OCI-LY7 (cell line): ENCODE measurements at regions not wholly inside any gene's neighbourhood (a gene's known extent, or its start where the extent isn't known, plus 50 kb on each side); places are given as distances from the start of the nearest gene placed in this dataset.

Experiments
- BruUV-seq: library from RNA; stranded (reverse); fragments of 400-500 nt; replicated peaks from 2 replicates; lab custom pipeline; 2021; lab: Mats Ljungman, UMichigan
- CTCF ChIA-PET: fragments of 300-600 bp; sonication (Branson Sonifier 250); formaldehyde crosslinking; loops from one replicate; lab custom pipeline; 2022; ENCODE audit warnings: antibody characterized with exemption; ENCODE audit not compliant: unreplicated experiment; lab: Charles Lee
- POLR2A ChIA-PET: fragments of 300-600 bp; sonication (Branson Sonifier 250); formaldehyde crosslinking; loops from one replicate; lab custom pipeline; 2022; ENCODE audit warnings: antibody characterized with exemption; lab: Charles Lee
- DNase-seq: peaks from one replicate; pipeline ENCODE4 v3.0.0-alpha.2; 2015; ENCODE audit warnings: low spot score
- H2AFZ ChIP-seq: fragments of 200-600 bp; sonication (generic), shearing (Covaris generic); 2 replicates; pipeline ENCODE4 v1.6.1; 2014; ENCODE audit warnings: mild to moderate bottlenecking, antibody characterized with exemption, low read length, moderate library complexity
- H3K27ac ChIP-seq: fragments of 200-600 bp; sonication (generic); 2 replicates; pipeline ENCODE4 v1.5.1; 2014; ENCODE audit warnings: mixed run types, low read depth, mild to moderate bottlenecking, moderate library complexity, low read length, inconsistent platforms; ENCODE audit not compliant: poor library complexity, severe bottlenecking
- H3K36me3 ChIP-seq: fragments of 200-600 bp; sonication (generic); 2 replicates; pipeline ENCODE4 v1.6.1; 2014; ENCODE audit warnings: mild to moderate bottlenecking, antibody characterized with exemption, low read length, moderate library complexity, mixed read lengths; ENCODE audit not compliant: insufficient read depth
- H3K4me1 ChIP-seq: fragments of 200-600 bp; sonication (generic); 2 replicates; pipeline ENCODE4 v1.5.1; 2014; ENCODE audit warnings: mild to moderate bottlenecking, low read length; ENCODE audit not compliant: insufficient read depth, poor library complexity, severe bottlenecking
- H3K4me2 ChIP-seq: fragments of 200-600 bp; sonication (generic); 2 replicates; pipeline ENCODE4 v1.6.1; 2014; ENCODE audit warnings: mild to moderate bottlenecking, low read length
- H3K4me3 ChIP-seq: fragments of 200-600 bp; sonication (generic); 2 replicates; pipeline ENCODE4 v1.5.1; 2014; ENCODE audit warnings: mild to moderate bottlenecking, low read depth, low read length; ENCODE audit not compliant: poor library complexity, severe bottlenecking
- H3K79me2 ChIP-seq: fragments of 200-600 bp; sonication (generic); 2 replicates; pipeline ENCODE4 v1.6.1; 2016; ENCODE audit warnings: low read depth, mild to moderate bottlenecking, low read length, moderate library complexity, mixed read lengths; ENCODE audit not compliant: insufficient read depth
- H3K9me2 ChIP-seq: fragments of 200-600 bp; sonication (generic); 2 replicates; pipeline ENCODE4 v1.6.1; 2016; ENCODE audit warnings: mild to moderate bottlenecking, low read length, mixed read lengths; ENCODE audit not compliant: insufficient read depth
- H3K9me3 ChIP-seq: fragments of 200-600 bp; sonication (generic); 2 replicates; pipeline ENCODE4 v1.6.1; 2014; ENCODE audit warnings: mild to moderate bottlenecking, mixed run types, low read length, mixed read lengths
- H4K20me1 ChIP-seq: fragments of 200-600 bp; sonication (generic); 2 replicates; pipeline ENCODE4 v1.6.1; 2014; ENCODE audit warnings: mild to moderate bottlenecking, antibody characterized with exemption, low read length, moderate library complexity, mixed read lengths; ENCODE audit not compliant: insufficient read depth
- EZH2phosphoT487 ChIP-seq: fragments of 200-600 bp; sonication (generic); IDR thresholded peaks from 2 replicates; pipeline ENCODE4 v1.6.1; 2018; ENCODE audit warnings: low read depth, borderline replicate concordance, mild to moderate bottlenecking, mixed run types, antibody characterized with exemption, low read length, moderate library complexity, mixed read lengths
- intact Hi-C: fragments of 100-400 bp; cut with micrococcal nuclease; formaldehyde crosslinking; loops from one replicate; pipeline ENCODE4 v1.10.0; 2022; ENCODE audit not compliant: unreplicated experiment
- TF ChIP-seq, protein P1 (sequence below): fragments of 200-600 bp; sonication (generic); conservative IDR thresholded peaks from 2 replicates; pipeline ENCODE4 v1.5.1; 2014; ENCODE audit warnings: mild to moderate bottlenecking, antibody characterized with exemption, low read length, moderate library complexity, mixed read lengths

DNA sequence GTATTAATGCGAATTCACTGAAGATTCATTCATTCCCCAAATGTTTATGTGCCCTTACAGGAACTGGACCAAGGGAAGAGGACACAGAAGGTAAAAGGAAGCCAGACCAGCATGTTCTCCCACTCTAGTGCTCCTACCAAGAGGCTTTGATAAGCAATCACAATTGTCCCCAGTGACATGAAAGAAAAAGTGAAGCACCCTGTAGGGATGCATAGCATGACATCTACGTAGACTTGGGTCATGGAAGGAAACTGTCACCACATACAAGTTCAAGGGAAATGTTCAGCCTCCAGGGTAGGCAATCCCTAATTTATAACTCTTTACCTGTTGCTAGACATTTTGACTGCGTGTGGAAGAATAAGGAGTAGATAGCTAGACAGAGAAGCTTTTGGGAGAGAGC is 348.6 kb upstream of the MCTP2 start:
- no peak for DNase-seq
- Histone ChIP-seq H3K4me3 (no peak overlapping the region), H3K27ac (no peak overlapping the region), H4K20me1 (no peaks in the 10 kb centered on the region), H3K79me2 (no peaks in the 10 kb centered on the region), H2AFZ (no peak overlapping the region), H3K36me3 (no peaks in the 10 kb centered on the region), H3K9me2 (no peaks in the 10 kb centered on the region), H3K9me3 (0 out of 2 replicates have a peak, but pooled peaks cover 5% of the 10 kb centered on the region), H3K4me1 (no peaks in the 10 kb centered on the region), H3K4me2 (no peak overlapping the region)
- intact Hi-C loops: no loop called here
- no TSS peak for BruUV-seq
- POLR2A ChIA-PET: no interaction called here
- no peak for TF ChIP-seq EZH2phosphoT487
- TF ChIP-seq, protein P1, sequence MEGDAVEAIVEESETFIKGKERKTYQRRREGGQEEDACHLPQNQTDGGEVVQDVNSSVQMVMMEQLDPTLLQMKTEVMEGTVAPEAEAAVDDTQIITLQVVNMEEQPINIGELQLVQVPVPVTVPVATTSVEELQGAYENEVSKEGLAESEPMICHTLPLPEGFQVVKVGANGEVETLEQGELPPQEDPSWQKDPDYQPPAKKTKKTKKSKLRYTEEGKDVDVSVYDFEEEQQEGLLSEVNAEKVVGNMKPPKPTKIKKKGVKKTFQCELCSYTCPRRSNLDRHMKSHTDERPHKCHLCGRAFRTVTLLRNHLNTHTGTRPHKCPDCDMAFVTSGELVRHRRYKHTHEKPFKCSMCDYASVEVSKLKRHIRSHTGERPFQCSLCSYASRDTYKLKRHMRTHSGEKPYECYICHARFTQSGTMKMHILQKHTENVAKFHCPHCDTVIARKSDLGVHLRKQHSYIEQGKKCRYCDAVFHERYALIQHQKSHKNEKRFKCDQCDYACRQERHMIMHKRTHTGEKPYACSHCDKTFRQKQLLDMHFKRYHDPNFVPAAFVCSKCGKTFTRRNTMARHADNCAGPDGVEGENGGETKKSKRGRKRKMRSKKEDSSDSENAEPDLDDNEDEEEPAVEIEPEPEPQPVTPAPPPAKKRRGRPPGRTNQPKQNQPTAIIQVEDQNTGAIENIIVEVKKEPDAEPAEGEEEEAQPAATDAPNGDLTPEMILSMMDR: no peak
- CTCF ChIA-PET: no interaction called here

DNA sequence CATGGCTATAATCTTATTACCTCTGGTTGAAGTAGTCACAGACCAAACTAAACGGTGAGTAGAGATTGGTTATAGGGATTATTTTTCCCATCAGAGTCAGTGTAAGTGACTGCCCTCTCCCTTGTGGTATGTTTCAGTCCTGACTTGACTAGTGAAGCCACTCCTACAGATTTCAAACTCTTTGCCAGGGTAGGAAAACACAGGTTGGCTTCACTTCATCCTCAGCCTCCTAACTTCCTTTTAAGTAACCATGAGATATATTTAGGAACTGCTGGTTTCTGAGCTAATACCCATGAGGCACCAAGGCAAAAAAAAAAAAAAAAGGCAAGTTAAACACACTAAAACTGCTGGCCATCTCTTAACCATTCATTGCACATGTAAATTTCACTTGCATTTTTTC is 349.2 kb upstream of the MCTP2 start:
- H3K4me3 ChIP-seq: no peak overlapping the region
- no peaks in the 10 kb centered on the region for H3K4me1 ChIP-seq
- no peaks in the 10 kb centered on the region for H3K36me3 ChIP-seq
- ChIA-PET CTCF (no interaction called here), POLR2A (interaction anchor here (0.6 kb wide), 2 partner anchors 10 to 52 kb away, joined by 4 to 8 read pairs; no protein-coding TSS in a partner anchor)
- no peak overlapping the region for H2AFZ ChIP-seq
- no peaks in the 10 kb centered on the region for H3K79me2 ChIP-seq
- no peak overlapping the region for H3K27ac ChIP-seq
- BruUV-seq: no TSS peak
- H3K9me3 ChIP-seq: 0 out of 2 replicates have a peak, but pooled peaks cover 5% of the 10 kb centered on the region
- H4K20me1 ChIP-seq: no peaks in the 10 kb centered on the region
- no peak for DNase-seq
- no peaks in the 10 kb centered on the region for H3K9me2 ChIP-seq
- TF ChIP-seq, protein P1: no peak
- TF ChIP-seq EZH2phosphoT487: no peak
- no peak overlapping the region for H3K4me2 ChIP-seq
- intact Hi-C loops: no loop called here

DNA sequence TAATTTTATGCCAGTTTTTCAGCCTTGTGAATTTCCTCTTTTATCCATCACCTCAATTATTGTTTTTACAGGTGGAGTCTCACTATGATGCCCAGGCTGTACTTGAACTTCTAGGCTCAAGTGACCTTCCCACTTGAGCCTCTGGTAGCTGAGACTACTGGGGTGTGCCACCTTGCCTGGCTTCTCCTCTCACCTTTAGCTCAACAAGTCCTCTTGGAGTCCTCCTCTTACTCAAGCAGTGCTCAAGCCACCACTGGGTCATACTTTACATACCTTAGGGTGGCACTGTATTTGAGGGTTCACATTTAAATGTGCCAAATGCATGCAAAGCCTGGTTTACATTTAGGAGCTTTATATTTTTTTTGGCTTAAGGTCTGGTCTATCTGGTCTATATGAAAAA is 350.1 kb upstream of the MCTP2 start:
- DNase-seq: no peak
- Histone ChIP-seq H3K27ac (no peak overlapping the region), H3K4me2 (no peak overlapping the region), H3K4me1 (no peaks in the 10 kb centered on the region), H3K36me3 (no peaks in the 10 kb centered on the region), H3K9me3 (0 out of 2 replicates have a peak, but pooled peaks cover 5% of the 10 kb centered on the region), H2AFZ (no peak overlapping the region), H3K79me2 (no peaks in the 10 kb centered on the region), H3K9me2 (no peaks in the 10 kb centered on the region), H3K4me3 (no peak overlapping the region), H4K20me1 (no peaks in the 10 kb centered on the region)
- intact Hi-C loops: no loop called here
- POLR2A ChIA-PET: interaction anchor here (0.6 kb wide), 2 partner anchors 51 to 1184 kb away, joined by 3 to 8 read pairs; no protein-coding TSS in a partner anchor
- no peak for TF ChIP-seq EZH2phosphoT487
- TF ChIP-seq, protein P1: no peak
- CTCF ChIA-PET: no interaction called here
- no TSS peak for BruUV-seq
